GM12865 (cell line): ENCODE measurements at regions not wholly inside any gene's neighbourhood (a gene's known extent, or its start where the extent isn't known, plus 50 kb on each side); places are given as distances from the start of the nearest gene placed in this dataset.

ENCODE experiments used
- DNase-seq: peaks from one replicate; pipeline ENCODE4 v3.0.0; 2010; ENCODE audit warnings: low read depth
- H3K4me3 ChIP-seq: 2 replicates; pipeline ENCODE4 v1.5.1; 2011; ENCODE audit warnings: mild to moderate bottlenecking, low read depth, low read length, control low read depth
- TF ChIP-seq, protein P1 (sequence below): IDR thresholded peaks from 2 replicates; pipeline ENCODE4 v1.5.1; 2011; ENCODE audit warnings: low read length, control low read depth, low read depth, inconsistent platforms; ENCODE audit not compliant: insufficient read depth; ENCODE audit errors: missing control alignments

DNA sequence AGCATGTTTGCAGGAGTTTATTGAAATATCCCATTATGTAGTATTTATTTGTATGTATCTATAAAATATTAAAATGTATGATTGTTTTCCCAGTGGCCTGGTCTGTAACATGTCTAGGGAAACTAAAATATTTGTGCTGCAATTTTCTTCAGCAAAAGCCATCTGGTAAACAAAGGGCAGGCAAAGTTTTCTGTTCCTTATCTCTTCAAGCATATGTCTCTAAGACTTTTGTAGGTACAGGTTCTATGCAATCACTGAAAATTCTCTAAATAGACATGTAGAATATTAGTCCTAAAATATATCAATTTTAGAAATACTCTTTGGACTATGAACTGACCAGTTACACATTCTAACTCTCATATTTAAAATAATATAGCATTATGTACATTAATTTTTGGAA is 585.8 kb upstream of the RGS18 start:
- TF ChIP-seq, protein P1, sequence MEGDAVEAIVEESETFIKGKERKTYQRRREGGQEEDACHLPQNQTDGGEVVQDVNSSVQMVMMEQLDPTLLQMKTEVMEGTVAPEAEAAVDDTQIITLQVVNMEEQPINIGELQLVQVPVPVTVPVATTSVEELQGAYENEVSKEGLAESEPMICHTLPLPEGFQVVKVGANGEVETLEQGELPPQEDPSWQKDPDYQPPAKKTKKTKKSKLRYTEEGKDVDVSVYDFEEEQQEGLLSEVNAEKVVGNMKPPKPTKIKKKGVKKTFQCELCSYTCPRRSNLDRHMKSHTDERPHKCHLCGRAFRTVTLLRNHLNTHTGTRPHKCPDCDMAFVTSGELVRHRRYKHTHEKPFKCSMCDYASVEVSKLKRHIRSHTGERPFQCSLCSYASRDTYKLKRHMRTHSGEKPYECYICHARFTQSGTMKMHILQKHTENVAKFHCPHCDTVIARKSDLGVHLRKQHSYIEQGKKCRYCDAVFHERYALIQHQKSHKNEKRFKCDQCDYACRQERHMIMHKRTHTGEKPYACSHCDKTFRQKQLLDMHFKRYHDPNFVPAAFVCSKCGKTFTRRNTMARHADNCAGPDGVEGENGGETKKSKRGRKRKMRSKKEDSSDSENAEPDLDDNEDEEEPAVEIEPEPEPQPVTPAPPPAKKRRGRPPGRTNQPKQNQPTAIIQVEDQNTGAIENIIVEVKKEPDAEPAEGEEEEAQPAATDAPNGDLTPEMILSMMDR: no peak
- H3K4me3 ChIP-seq: no peak overlapping the region
- DNase-seq: no peak

DNA sequence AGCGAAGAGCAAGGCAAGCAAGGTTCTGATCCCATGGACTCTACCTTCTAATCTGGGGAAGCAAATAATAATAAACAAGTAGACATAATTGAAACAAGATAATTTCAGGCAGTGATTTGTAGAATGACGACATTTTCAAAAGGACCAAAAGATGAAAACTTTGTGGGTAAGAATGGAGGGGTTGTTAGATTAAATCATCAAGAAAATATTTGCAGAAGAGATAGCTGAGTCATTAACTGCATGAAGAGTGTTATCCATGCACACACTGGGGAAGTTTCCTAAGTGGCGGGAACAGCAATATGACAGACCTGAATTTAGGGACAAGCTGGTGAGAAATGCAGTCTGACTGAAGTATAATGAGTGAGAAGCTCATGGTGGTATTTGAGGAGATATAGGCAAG is 583.1 kb upstream of the RGS18 start:
- no peak overlapping the region for H3K4me3 ChIP-seq
- TF ChIP-seq, protein P1: no peak
- DNase-seq: no peak

DNA sequence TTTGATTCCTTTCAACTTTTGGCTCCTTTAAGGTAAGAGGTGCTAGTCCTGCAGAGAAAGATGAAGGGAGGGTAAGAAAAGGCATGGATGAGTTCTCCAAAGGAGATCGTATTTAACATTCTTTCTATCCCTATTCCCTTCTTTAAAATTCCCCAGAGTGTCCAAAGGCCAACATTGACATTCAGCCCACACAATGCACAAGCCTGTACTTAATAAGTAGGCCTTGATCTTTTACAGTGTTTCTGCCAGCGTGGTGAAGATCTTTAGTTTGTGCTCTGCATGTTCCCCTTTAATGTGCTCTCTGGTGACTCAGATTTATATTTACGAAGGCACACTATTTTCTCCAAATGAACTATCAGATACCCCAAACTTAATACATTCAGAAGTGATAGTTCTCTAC is 582.5 kb upstream of the RGS18 start:
- DNase-seq: no peak
- H3K4me3 ChIP-seq: no peak overlapping the region
- TF ChIP-seq, protein P1: no peak

DNA sequence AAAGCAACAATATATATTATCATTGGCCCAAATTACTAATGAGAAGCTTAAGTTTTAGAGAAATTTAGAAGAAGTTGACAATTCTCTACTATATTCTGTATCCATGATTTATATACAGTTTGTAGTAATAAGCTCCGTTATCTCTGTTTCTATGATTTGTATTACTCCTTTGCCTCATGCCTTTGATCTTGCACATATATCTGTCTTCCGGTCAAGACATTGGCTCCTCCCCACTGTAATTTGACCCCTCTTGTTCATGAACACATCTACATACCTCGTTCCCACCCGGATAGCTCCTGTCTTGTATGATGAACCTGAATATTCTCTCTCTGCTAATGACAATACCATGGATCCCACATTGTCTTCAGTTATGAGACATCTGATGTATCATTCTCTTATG is 581.0 kb upstream of the RGS18 start:
- DNase-seq: no peak
- H3K4me3 ChIP-seq: no peak overlapping the region
- TF ChIP-seq, protein P1: no peak

DNA sequence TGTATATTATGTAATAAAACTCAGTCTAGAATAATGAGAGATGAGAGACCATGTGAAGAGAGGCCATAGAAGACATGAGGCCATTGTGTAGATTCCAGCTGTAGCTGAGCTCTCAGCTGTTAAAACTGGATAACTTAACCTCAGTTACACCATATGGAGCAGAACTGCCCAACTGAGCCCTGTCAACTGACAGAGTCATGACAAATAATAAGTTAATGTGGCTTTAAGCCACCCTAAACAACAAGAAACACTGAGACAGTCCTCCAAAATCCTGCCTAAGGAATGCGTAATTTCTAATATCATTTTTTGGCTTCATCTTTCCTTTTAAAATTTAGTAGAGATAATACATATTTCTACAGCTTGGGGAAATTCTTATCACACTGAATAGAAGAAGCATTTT is 580.0 kb upstream of the RGS18 start:
- no peak overlapping the region for H3K4me3 ChIP-seq
- no peak for DNase-seq
- TF ChIP-seq, protein P1: no peak

DNA sequence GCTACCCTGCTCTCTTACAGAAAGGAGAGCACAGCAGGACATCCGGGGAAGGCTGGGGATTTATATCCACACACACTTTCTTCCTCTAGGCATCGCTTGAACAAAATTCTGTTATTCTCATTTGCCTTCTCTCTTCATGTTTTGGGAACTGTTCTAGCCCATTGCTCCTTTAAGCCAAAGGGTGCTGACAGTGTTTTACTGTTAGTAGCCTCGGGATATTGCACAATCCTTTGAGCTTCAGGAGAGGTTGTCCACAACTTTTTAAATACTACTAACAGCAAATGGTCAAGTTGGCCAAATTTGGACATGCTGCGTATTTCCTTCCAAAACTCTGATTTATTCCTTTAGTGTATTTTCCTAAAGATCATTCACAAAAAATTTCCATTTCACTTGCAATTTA is 579.2 kb upstream of the RGS18 start:
- H3K4me3 ChIP-seq: no peak overlapping the region
- no peak for DNase-seq
- TF ChIP-seq, protein P1: no peak

DNA sequence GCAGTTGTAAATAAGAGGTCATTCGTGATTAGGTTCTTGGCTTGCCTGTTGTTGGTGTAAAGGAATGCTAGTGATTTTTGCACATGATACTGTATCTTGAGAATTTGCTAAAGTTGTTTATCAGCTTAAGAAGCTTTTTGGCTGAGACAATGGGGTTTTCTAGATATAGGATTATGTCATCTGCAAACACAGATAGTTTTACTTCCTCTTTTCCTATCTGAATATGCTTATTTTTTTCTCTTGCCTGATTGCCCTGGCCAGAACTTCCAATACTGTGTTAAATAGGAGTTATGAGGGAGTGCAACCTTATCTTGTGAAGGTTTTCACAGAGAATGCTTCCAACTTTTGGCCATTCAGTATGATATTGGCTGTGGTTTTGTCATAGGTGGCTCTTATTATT is 576.1 kb upstream of the RGS18 start:
- DNase-seq: peak; percentile 6
- H3K4me3 ChIP-seq: no peak overlapping the region
- TF ChIP-seq, protein P1: no peak
